Keratinocyte (primary cell): ENCODE measurements at regions not wholly inside any gene's neighbourhood (a gene's known extent, or its start where the extent isn't known, plus 50 kb on each side); places are given as distances from the start of the nearest gene placed in this dataset.

Source experiments
- DNase-seq: peaks from one replicate; pipeline ENCODE4 v3.0.0-alpha.2; 2011; ENCODE audit warnings: low read depth, missing footprints, low spot score
- FAIRE-seq: peaks from 2 replicates; lab custom pipeline; 2011; peaks lifted over from hg19 to GRCh38; lab: Jason Lieb, UNC
- H2AFZ ChIP-seq: 2 replicates; pipeline ENCODE4 v1.6.0; 2012; ENCODE audit warnings: low read length, control low read depth, inconsistent platforms; ENCODE audit not compliant: control insufficient read depth
- H3K27ac ChIP-seq: 2 replicates; pipeline ENCODE4 v1.5.1; 2011; ENCODE audit warnings: low read length; ENCODE audit not compliant: control insufficient read depth, insufficient read depth
- H3K27me3 ChIP-seq: 3 replicates; pipeline ENCODE4 v1.6.0; 2011; ENCODE audit warnings: low read length; ENCODE audit not compliant: control insufficient read depth, insufficient read depth; ENCODE audit errors: extremely low read depth
- H3K36me3 ChIP-seq, 2 experiments: 2 replicates in 1 of 2; 3 replicates in 1 of 2; pipeline ENCODE4 v1.5.1; 2011; ENCODE audit warnings: low read length in 2 of 2, mild to moderate bottlenecking in 1 of 2; ENCODE audit not compliant: control insufficient read depth in 2 of 2, insufficient read depth in 2 of 2; ENCODE audit errors: extremely low read depth in 1 of 2
- H3K4me1 ChIP-seq: 3 replicates; pipeline ENCODE4 v1.5.1; 2011; ENCODE audit warnings: low read length; ENCODE audit not compliant: control insufficient read depth, insufficient read depth; ENCODE audit errors: extremely low read depth
- H3K4me2 ChIP-seq: 3 replicates; pipeline ENCODE4 v1.6.0; 2011; ENCODE audit warnings: low read depth, low read length; ENCODE audit not compliant: control insufficient read depth, insufficient read depth; ENCODE audit errors: extremely low read depth
- H3K4me3 ChIP-seq, 3 experiments: fragments of 200-600 bp in 1 of 3; sonication (generic) in 1 of 3; 2 replicates in 2 of 3; 3 replicates in 1 of 3; pipeline ENCODE4 v1.5.1; 2011 to 2016; ENCODE audit warnings: low read length in 3 of 3, mild to moderate bottlenecking in 3 of 3, control low read depth in 2 of 3, inconsistent platforms in 1 of 3, low read depth in 1 of 3, mixed read lengths in 1 of 3, mixed run types in 1 of 3, moderate library complexity in 1 of 3; ENCODE audit not compliant: control insufficient read depth in 2 of 3, insufficient read depth in 2 of 3; ENCODE audit errors: extremely low read depth in 1 of 3
- H3K79me2 ChIP-seq: 2 replicates; pipeline ENCODE4 v1.6.0; 2012; ENCODE audit warnings: low read length; ENCODE audit not compliant: control insufficient read depth, insufficient read depth
- H3K9ac ChIP-seq: 3 replicates; pipeline ENCODE4 v1.6.0; 2011; ENCODE audit warnings: low read length; ENCODE audit not compliant: control insufficient read depth, insufficient read depth; ENCODE audit errors: extremely low read depth
- H3K9me1 ChIP-seq: 3 replicates; pipeline ENCODE4 v1.6.0; 2011; ENCODE audit warnings: low read length; ENCODE audit not compliant: control insufficient read depth, insufficient read depth; ENCODE audit errors: extremely low read depth
- H3K9me3 ChIP-seq: 2 replicates; pipeline ENCODE4 v1.5.1; 2012; ENCODE audit warnings: low read depth, low read length; ENCODE audit not compliant: control insufficient read depth
- H4K20me1 ChIP-seq: 3 replicates; pipeline ENCODE4 v1.6.0; 2011; ENCODE audit warnings: low read length; ENCODE audit not compliant: control insufficient read depth, insufficient read depth; ENCODE audit errors: extremely low read depth
- CTCF ChIP-seq, 3 experiments: IDR thresholded peaks in 1 of 3; conservative IDR thresholded peaks in 1 of 3; optimal IDR thresholded peaks in 1 of 3; 2 replicates in 2 of 3; 3 replicates in 1 of 3; pipeline versions ENCODE3 to v1.5.1; 2011; ENCODE audit warnings: low read length in 3 of 3, mild to moderate bottlenecking in 3 of 3, moderate library complexity in 2 of 3, control low read depth in 1 of 3, inconsistent platforms in 1 of 3; ENCODE audit not compliant: insufficient read depth in 2 of 3; ENCODE audit errors: extremely low read depth in 1 of 3
- EZH2 ChIP-seq: IDR thresholded peaks from one replicate; pipeline ENCODE4 v1.6.1; 2012; ENCODE audit warnings: inconsistent platforms, mild to moderate bottlenecking, low read length, moderate library complexity
- dilution Hi-C: fragments of 300-500 bp; cut with MboI; formaldehyde crosslinking; loops from one replicate; pipeline ENCODE4 v1.7.0; 2020; ENCODE audit warnings: low sequenced_read_pairs; ENCODE audit not compliant: extremely low pct_ligation_motif_present

GRCh38 chr10:3623746-3624145 lies 161.3 kb downstream of the KLF6 start:
- Histone ChIP-seq H2AFZ (no peak overlapping the region), H3K36me3 (no peaks in the 10 kb centered on the region), H3K9me3 (no peaks in the 10 kb centered on the region), H3K79me2 (no peaks in the 10 kb centered on the region), H3K4me1 (peaks cover 5% of the 10 kb centered on the region), H3K9ac (no peak overlapping the region), H3K9me1 (no peaks in the 10 kb centered on the region), H3K4me3 (no peak overlapping the region), H3K27me3 (no peaks in the 10 kb centered on the region), H3K27ac (peak overlapping the region; percentile 17), H3K4me2 (no peak overlapping the region), H4K20me1 (no peaks in the 10 kb centered on the region)
- no peak for TF ChIP-seq EZH2
- no peak for TF ChIP-seq CTCF (optimal IDR thresholded peaks at IDR 0.05 in 1 of 3, IDR thresholded peaks at IDR 0.05 in 1 of 3, conservative IDR thresholded peaks at IDR 0.05 in 1 of 3; ENCODE audit: extremely low read depth in 1 of 3, insufficient read depth in 2 of 3, low read length in 3 of 3)
- FAIRE-seq: no peak
- dilution Hi-C loops: no loop called here
- DNase-seq: no peak

GRCh38 chr10:3622845-3623621 lies 162.0 kb downstream of the KLF6 start:
- H4K20me1 ChIP-seq: no peaks in the 10 kb centered on the region
- H3K9me1 ChIP-seq: no peaks in the 10 kb centered on the region
- no peaks in the 10 kb centered on the region for H3K36me3 ChIP-seq
- dilution Hi-C loops: no loop called here
- H3K4me1 ChIP-seq: peaks cover 5% of the 10 kb centered on the region
- H3K79me2 ChIP-seq: no peaks in the 10 kb centered on the region
- no peak for TF ChIP-seq CTCF (optimal IDR thresholded peaks at IDR 0.05 in 1 of 3, IDR thresholded peaks at IDR 0.05 in 1 of 3, conservative IDR thresholded peaks at IDR 0.05 in 1 of 3; ENCODE audit: extremely low read depth in 1 of 3, insufficient read depth in 2 of 3, low read length in 3 of 3)
- no peak overlapping the region for H2AFZ ChIP-seq
- no peak overlapping the region for H3K9ac ChIP-seq
- H3K9me3 ChIP-seq: no peaks in the 10 kb centered on the region
- no peaks in the 10 kb centered on the region for H3K27me3 ChIP-seq
- FAIRE-seq (no peak), DNase-seq (no peak)
- H3K4me2 ChIP-seq: no peak overlapping the region
- no peak overlapping the region for H3K4me3 ChIP-seq
- H3K27ac ChIP-seq: no peak overlapping the region
